Activated naive CD8-positive, alpha-beta T cell treated with anti-CD3 and anti-CD28 coated beads for 36 hours (primary cell): ENCODE measurements at regions not wholly inside any gene's neighbourhood (a gene's known extent, or its start where the extent isn't known, plus 50 kb on each side); places are given as distances from the start of the nearest gene placed in this dataset.

Source experiments
- DNase-seq: peaks from one replicate; pipeline ENCODE4 v3.0.0; 2021
- H3K27ac Mint-ChIP-seq: one replicate; pipeline ENCODE4 v1.8.0; 2022; ENCODE audit warnings: mild to moderate bottlenecking, moderate library complexity, mixed read lengths
- H3K27me3 Mint-ChIP-seq: one replicate; pipeline ENCODE4 v1.8.0; 2022; ENCODE audit warnings: mild to moderate bottlenecking, mixed read lengths
- H3K36me3 Mint-ChIP-seq: one replicate; pipeline ENCODE4 v1.8.0; 2021; ENCODE audit warnings: mild to moderate bottlenecking, mixed read lengths
- H3K4me1 Mint-ChIP-seq: one replicate; pipeline ENCODE4 v1.8.0; 2021; ENCODE audit warnings: mixed read lengths
- H3K4me3 Mint-ChIP-seq: one replicate; pipeline ENCODE4 v1.8.0; 2022; ENCODE audit warnings: mild to moderate bottlenecking, moderate library complexity, mixed read lengths
- H3K9me3 Mint-ChIP-seq: one replicate; pipeline ENCODE4 v1.8.0; 2022; ENCODE audit warnings: mixed read lengths

- Mint-ChIP-seq H3K9me3 (no peaks in the 10 kb centered on the region), H3K27ac (no peak overlapping the region), H3K36me3 (no peaks in the 10 kb centered on the region), H3K4me1 (no peaks in the 10 kb centered on the region), H3K4me3 (no peak overlapping the region), H3K27me3 (no peaks in the 10 kb centered on the region)
- no peak for DNase-seq
Measured at GRCh38 chr2:173770947-173771678, 194.1 kb downstream of the SP3 start.

- Mint-ChIP-seq H3K27me3 (no peaks in the 10 kb centered on the region), H3K9me3 (no peaks in the 10 kb centered on the region), H3K36me3 (no peaks in the 10 kb centered on the region), H3K27ac (no peak overlapping the region), H3K4me3 (no peak overlapping the region), H3K4me1 (no peaks in the 10 kb centered on the region)
- DNase-seq, result no peak
Measured at GRCh38 chr2:173772205-173772604, 193.0 kb downstream of the SP3 start.

GRCh38 chr2:173773076-173773475 is 192.1 kb downstream of the SP3 start:
- Mint-ChIP-seq H3K27ac (no peak overlapping the region), H3K36me3 (no peaks in the 10 kb centered on the region), H3K27me3 (no peaks in the 10 kb centered on the region), H3K9me3 (no peaks in the 10 kb centered on the region), H3K4me1 (no peaks in the 10 kb centered on the region), H3K4me3 (no peak overlapping the region)
- DNase-seq, result no peak

GRCh38 chr2:173775440-173775839 is 189.7 kb downstream of the SP3 start:
- H3K27me3 Mint-ChIP-seq, result no peaks in the 10 kb centered on the region
- H3K27ac Mint-ChIP-seq, result no peak overlapping the region
- no peak for DNase-seq
- no peak overlapping the region for H3K4me3 Mint-ChIP-seq
- no peaks in the 10 kb centered on the region for H3K36me3 Mint-ChIP-seq
- no peaks in the 10 kb centered on the region for H3K4me1 Mint-ChIP-seq
- H3K9me3 Mint-ChIP-seq, result no peaks in the 10 kb centered on the region

- H3K4me3 Mint-ChIP-seq, result no peak overlapping the region
- peaks cover 13% of the 10 kb centered on the region for H3K27me3 Mint-ChIP-seq
- no peaks in the 10 kb centered on the region for H3K36me3 Mint-ChIP-seq
- H3K27ac Mint-ChIP-seq, result no peak overlapping the region
- no peaks in the 10 kb centered on the region for H3K9me3 Mint-ChIP-seq
- DNase-seq, result no peak
- H3K4me1 Mint-ChIP-seq, result no peaks in the 10 kb centered on the region
Measured at GRCh38 chr2:173782681-173783080, 182.5 kb downstream of the SP3 start.

GRCh38 chr2:173783382-173783781 is 181.8 kb downstream of the SP3 start:
- H3K27ac Mint-ChIP-seq, result no peak overlapping the region
- H3K27me3 Mint-ChIP-seq, result peaks cover 13% of the 10 kb centered on the region
- no peak for DNase-seq
- H3K36me3 Mint-ChIP-seq, result no peaks in the 10 kb centered on the region
- no peak overlapping the region for H3K4me3 Mint-ChIP-seq
- H3K4me1 Mint-ChIP-seq, result no peaks in the 10 kb centered on the region
- H3K9me3 Mint-ChIP-seq, result no peaks in the 10 kb centered on the region

GRCh38 chr2:173785813-173786212 is 179.4 kb downstream of the SP3 start:
- H3K27ac Mint-ChIP-seq, result no peak overlapping the region
- no peaks in the 10 kb centered on the region for H3K4me1 Mint-ChIP-seq
- H3K36me3 Mint-ChIP-seq, result no peaks in the 10 kb centered on the region
- peaks cover 13% of the 10 kb centered on the region for H3K27me3 Mint-ChIP-seq
- no peak for DNase-seq
- H3K9me3 Mint-ChIP-seq, result no peaks in the 10 kb centered on the region
- H3K4me3 Mint-ChIP-seq, result no peak overlapping the region

- Mint-ChIP-seq H3K36me3 (no peaks in the 10 kb centered on the region), H3K27me3 (peaks cover 17% of the 10 kb centered on the region), H3K27ac (no peak overlapping the region), H3K4me1 (no peaks in the 10 kb centered on the region), H3K4me3 (no peak overlapping the region), H3K9me3 (no peaks in the 10 kb centered on the region)
- no peak for DNase-seq
Measured at GRCh38 chr2:173791502-173791901, 173.7 kb downstream of the SP3 start.

- no peak for DNase-seq
- Mint-ChIP-seq H3K27me3 (peaks cover 17% of the 10 kb centered on the region), H3K4me1 (no peaks in the 10 kb centered on the region), H3K27ac (no peak overlapping the region), H3K4me3 (no peak overlapping the region), H3K9me3 (no peaks in the 10 kb centered on the region), H3K36me3 (no peaks in the 10 kb centered on the region)
Measured at GRCh38 chr2:173792166-173792565, 173.0 kb downstream of the SP3 start.

GRCh38 chr2:173792741-173793140 is 172.4 kb downstream of the SP3 start:
- no peaks in the 10 kb centered on the region for H3K4me1 Mint-ChIP-seq
- H3K9me3 Mint-ChIP-seq, result no peaks in the 10 kb centered on the region
- no peaks in the 10 kb centered on the region for H3K36me3 Mint-ChIP-seq
- no peak overlapping the region for H3K4me3 Mint-ChIP-seq
- no peak overlapping the region for H3K27ac Mint-ChIP-seq
- DNase-seq, result no peak
- peaks cover 17% of the 10 kb centered on the region for H3K27me3 Mint-ChIP-seq

GRCh38 chr2:173793709-173794565 is 171.2 kb downstream of the SP3 start:
- Mint-ChIP-seq H3K36me3 (no peaks in the 10 kb centered on the region), H3K27ac (no peak overlapping the region), H3K27me3 (peaks cover 17% of the 10 kb centered on the region)

GRCh38 chr2:173797586-173798263 is 167.4 kb downstream of the SP3 start:
- H3K4me1 Mint-ChIP-seq, result no peaks in the 10 kb centered on the region
- no peaks in the 10 kb centered on the region for H3K9me3 Mint-ChIP-seq
- DNase-seq, result no peak
- peaks cover 1% of the 10 kb centered on the region for H3K27me3 Mint-ChIP-seq
- no peak overlapping the region for H3K27ac Mint-ChIP-seq
- H3K36me3 Mint-ChIP-seq, result no peaks in the 10 kb centered on the region
- no peak overlapping the region for H3K4me3 Mint-ChIP-seq

More at GRCh38 chr2:173793709-173794565, 171.2 kb downstream of the SP3 start:
- no peaks in the 10 kb centered on the region for H3K9me3 Mint-ChIP-seq
- H3K4me3 Mint-ChIP-seq, result no peak overlapping the region
- H3K4me1 Mint-ChIP-seq, result no peaks in the 10 kb centered on the region
- no peak for DNase-seq

- peaks cover 5% of the 10 kb centered on the region for H3K4me1 Mint-ChIP-seq
- DNase-seq, result no peak
- no peaks in the 10 kb centered on the region for H3K27me3 Mint-ChIP-seq
- no peak overlapping the region for H3K27ac Mint-ChIP-seq
- no peaks in the 10 kb centered on the region for H3K9me3 Mint-ChIP-seq
- no peaks in the 10 kb centered on the region for H3K36me3 Mint-ChIP-seq
- no peak overlapping the region for H3K4me3 Mint-ChIP-seq
Measured at GRCh38 chr2:173802518-173802917, 162.7 kb downstream of the SP3 start.

- Mint-ChIP-seq H3K4me1 (peaks cover 5% of the 10 kb centered on the region), H3K4me3 (no peak overlapping the region), H3K36me3 (no peaks in the 10 kb centered on the region), H3K9me3 (no peaks in the 10 kb centered on the region), H3K27ac (no peak overlapping the region), H3K27me3 (no peaks in the 10 kb centered on the region)
- DNase-seq, result no peak
Measured at GRCh38 chr2:173803449-173803848, 161.7 kb downstream of the SP3 start.

GRCh38 chr2:173806761-173807160 is 158.4 kb downstream of the SP3 start:
- H3K27ac Mint-ChIP-seq, result no peak overlapping the region
- DNase-seq, result no peak
- H3K4me1 Mint-ChIP-seq, result peaks cover 5% of the 10 kb centered on the region
- H3K9me3 Mint-ChIP-seq, result no peaks in the 10 kb centered on the region
- H3K27me3 Mint-ChIP-seq, result peaks cover 4% of the 10 kb centered on the region
- no peak overlapping the region for H3K4me3 Mint-ChIP-seq
- H3K36me3 Mint-ChIP-seq, result no peaks in the 10 kb centered on the region
